IMR-90 (cell line): ENCODE measurements at regions not wholly inside any gene's neighbourhood (a gene's known extent, or its start where the extent isn't known, plus 50 kb on each side); places are given as distances from the start of the nearest gene placed in this dataset.

Experiments used
- ATAC-seq: fragments of 200-7000 bp; cut with Tn5 transposase; 2 replicates; pipeline ENCODE4 v1.9.1; 2020; ENCODE audit warnings: low read depth, mild to moderate bottlenecking, moderate library complexity
- BruUV-seq: library from RNA; stranded (reverse); fragments of 400-500 nt; replicated peaks from 2 replicates; lab custom pipeline; 2021; lab: Mats Ljungman, UMichigan
- CTCF ChIA-PET: fragments of 300-600 bp; formaldehyde crosslinking; extraction: SDS; loops from one replicate; lab custom pipeline; 2021; ENCODE audit warnings: antibody characterized with exemption; lab: Yijun Ruan, JAX
- POLR2A ChIA-PET: fragments of 300-600 bp; sonication (Branson Sonifier 250); formaldehyde crosslinking; loops from one replicate; lab custom pipeline; 2022; ENCODE audit warnings: antibody characterized with exemption; ENCODE audit not compliant: unreplicated experiment; lab: Charles Lee
- DNase-seq: peaks from one replicate; pipeline ENCODE4 v3.0.0; 2013
- H2AFZ ChIP-seq: replicated peaks from 2 replicates; pipeline ENCODE3; 2013; ENCODE audit warnings: low read length, mild to moderate bottlenecking; ENCODE audit not compliant: poor library complexity
- H2AK5ac ChIP-seq: 2 replicates; pipeline ENCODE4 v1.6.1; 2013; ENCODE audit warnings: low read depth, low read length, inconsistent platforms
- H2AK9ac ChIP-seq: replicated peaks from 2 replicates; pipeline ENCODE3; 2013; ENCODE audit warnings: mild to moderate bottlenecking, low read depth, low read length, moderate library complexity; ENCODE audit not compliant: poor library complexity
- H2BK120ac ChIP-seq: 2 replicates; pipeline ENCODE4 v1.6.1; 2013; ENCODE audit warnings: low read depth, low read length, inconsistent platforms
- H2BK15ac ChIP-seq: 3 replicates; pipeline ENCODE4 v1.6.1; 2013; ENCODE audit warnings: low read depth, low read length, inconsistent platforms
- H2BK20ac ChIP-seq: 2 replicates; pipeline ENCODE4 v1.6.1; 2013; ENCODE audit warnings: low read depth, mild to moderate bottlenecking, inconsistent platforms, low read length, moderate library complexity
- H2BK5ac ChIP-seq: 2 replicates; pipeline ENCODE4 v1.6.1; 2013; ENCODE audit warnings: mild to moderate bottlenecking, low read depth, low read length, inconsistent platforms; ENCODE audit not compliant: poor library complexity, severe bottlenecking
- H3K14ac ChIP-seq: replicated peaks from 2 replicates; pipeline ENCODE4 v1.6.1; 2013; ENCODE audit warnings: low read depth, low read length, inconsistent platforms
- H3K18ac ChIP-seq: 2 replicates; pipeline ENCODE4 v1.6.1; 2013; ENCODE audit warnings: low read depth, low read length, control low read depth
- H3K23ac ChIP-seq: 2 replicates; pipeline ENCODE4 v1.6.1; 2013; ENCODE audit warnings: low read depth, low read length, inconsistent platforms
- H3K27ac ChIP-seq: 2 replicates; pipeline ENCODE4 v1.5.1; 2013; ENCODE audit warnings: mild to moderate bottlenecking, control low read depth, low read length; ENCODE audit not compliant: insufficient read depth
- H3K27me3 ChIP-seq: 2 replicates; pipeline ENCODE4 v1.6.1; 2013; ENCODE audit warnings: low read length; ENCODE audit not compliant: control insufficient read depth, insufficient read depth
- H3K36me3 ChIP-seq: 2 replicates; pipeline ENCODE4 v1.6.1; 2013; ENCODE audit warnings: low read length, mixed read lengths; ENCODE audit not compliant: control insufficient read depth, insufficient read depth
- H3K4ac ChIP-seq: 2 replicates; pipeline ENCODE4 v1.6.1; 2013; ENCODE audit warnings: low read depth, low read length, inconsistent platforms
- H3K4me1 ChIP-seq: 2 replicates; pipeline ENCODE4 v1.6.1; 2013; ENCODE audit warnings: low read length, mixed read lengths; ENCODE audit not compliant: control insufficient read depth, insufficient read depth
- H3K4me2 ChIP-seq: 2 replicates; pipeline ENCODE4 v1.6.1; 2013; ENCODE audit warnings: low read depth, mild to moderate bottlenecking, control low read depth, low read length, moderate library complexity
- H3K4me3 ChIP-seq: 2 replicates; pipeline ENCODE4 v1.5.1; 2013; ENCODE audit warnings: low read depth, mild to moderate bottlenecking, control low read depth, low read length, moderate library complexity; ENCODE audit not compliant: insufficient read depth
- H3K56ac ChIP-seq: 2 replicates; pipeline ENCODE4 v1.6.1; 2013; ENCODE audit warnings: low read length, inconsistent platforms; ENCODE audit not compliant: insufficient read depth; ENCODE audit errors: extremely low read depth
- H3K79me1 ChIP-seq, 2 experiments: 2 replicates each; pipeline ENCODE4 v1.6.1; 2013; ENCODE audit warnings: low read length in 2 of 2, inconsistent platforms in 1 of 2, low read depth in 1 of 2
- H3K9ac ChIP-seq: 2 replicates; pipeline ENCODE4 v1.6.1; 2013; ENCODE audit warnings: low read depth, low read length, control low read depth
- H3K9me1 ChIP-seq: 2 replicates; pipeline ENCODE4 v1.6.1; 2013; ENCODE audit warnings: low read length, inconsistent platforms; ENCODE audit not compliant: insufficient read depth
- H3K9me3 ChIP-seq: 2 replicates; pipeline ENCODE4 v1.6.1; 2013; ENCODE audit warnings: low read length; ENCODE audit not compliant: control insufficient read depth, insufficient read depth
- H4K20me1 ChIP-seq: 2 replicates; pipeline ENCODE4 v1.6.1; 2013; ENCODE audit warnings: low read length, inconsistent platforms; ENCODE audit not compliant: insufficient read depth
- H4K5ac ChIP-seq: 2 replicates; pipeline ENCODE4 v1.6.1; 2013; ENCODE audit warnings: mild to moderate bottlenecking, low read depth, low read length, control low read depth
- H4K8ac ChIP-seq, 2 experiments: 2 replicates each; pipeline ENCODE4 v1.6.1; 2013; ENCODE audit warnings: low read depth in 2 of 2, low read length in 2 of 2, control low read depth in 1 of 2, inconsistent platforms in 1 of 2
- H4K91ac ChIP-seq: 2 replicates; pipeline ENCODE4 v1.6.1; 2013; ENCODE audit warnings: low read depth, low read length, inconsistent platforms; ENCODE audit not compliant: insufficient read depth
- NFE2L2 ChIP-seq: fragments of 150-350 bp; IDR thresholded peaks from 2 replicates; pipeline ENCODE4 v1.6.1; 2016; ENCODE audit warnings: low read depth, mild to moderate bottlenecking, low read length
- WGBS, 2 experiments: methylation state at CpG; one replicate each; pipeline versions ENCODE4 v1.1.5 to v1.1.7; 2013; ENCODE audit warnings: missing lambda C conversion rate in 2 of 2; ENCODE audit not compliant: insufficient read length in 1 of 2; ENCODE audit errors: extremely low coverage in 2 of 2; 5-methylcytosine and 5-hydroxymethylcytosine counted together
- dilution Hi-C: fragments of 300-500 bp; cut with HindIII; formaldehyde crosslinking; loops from one replicate; pipeline ENCODE4 v1.14.3; 2018; ENCODE audit warnings: low sequenced_read_pairs; ENCODE audit not compliant: unreplicated experiment
- in situ Hi-C: fragments of 300-500 bp; cut with MboI; formaldehyde crosslinking; loops from 3 replicates; pipeline ENCODE4 v1.14.3; 2019; ENCODE audit warnings: low sequenced_read_pairs, inconsistent platforms, mixed read lengths
- intact Hi-C: fragments of 100-400 bp; cut with micrococcal nuclease; formaldehyde crosslinking; loops from 2 replicates; pipeline ENCODE4 v1.10.0; 2022

- ATAC-seq = no peak
- no peak overlapping the region for H3K56ac ChIP-seq
- H4K8ac ChIP-seq = no peak overlapping the region
- H2BK15ac ChIP-seq = no peak overlapping the region
- no peak overlapping the region for H2BK5ac ChIP-seq
- no peak overlapping the region for H3K4me2 ChIP-seq
- no peak overlapping the region for H3K14ac ChIP-seq
- no peak overlapping the region for H3K18ac ChIP-seq
- no peak for DNase-seq
- H4K20me1 ChIP-seq = no peaks in the 10 kb centered on the region
- CTCF ChIA-PET = no interaction called here
- H3K79me1 ChIP-seq = no peaks in the 10 kb centered on the region
- no peak overlapping the region for H4K5ac ChIP-seq
- H3K4ac ChIP-seq = no peak overlapping the region
- peaks cover 4% of the 10 kb centered on the region; the same call in 1 of the 2 replicates for H3K9me1 ChIP-seq
- no peak overlapping the region for H3K23ac ChIP-seq
- H3K36me3 ChIP-seq = no peaks in the 10 kb centered on the region
- 70% methylated on average over 4 of the region's 5 CpGs; no CpG with 5 or more reads in 1 of the 2 experiments for WGBS, 2 experiments
- no peak overlapping the region for H2BK20ac ChIP-seq
- no peak for TF ChIP-seq NFE2L2
- no peaks in the 10 kb centered on the region for H3K9me3 ChIP-seq
- no peaks in the 10 kb centered on the region for H3K4me1 ChIP-seq
- H2AK9ac ChIP-seq = no peak overlapping the region
- H3K4me3 ChIP-seq = no peak overlapping the region
- no peak overlapping the region for H4K91ac ChIP-seq
- no peak overlapping the region for H3K9ac ChIP-seq
- dilution Hi-C loops = no loop called here
- no peak overlapping the region for H3K27ac ChIP-seq
- peaks cover 2% of the 10 kb centered on the region; the same call in 1 of the 2 replicates for H3K27me3 ChIP-seq
- no peak overlapping the region for H2AFZ ChIP-seq
- intact Hi-C loops = no loop called here
- BruUV-seq = no TSS peak
- no peak overlapping the region for H2AK5ac ChIP-seq
- POLR2A ChIA-PET = no interaction called here
- in situ Hi-C loops = no loop called here
- H2BK120ac ChIP-seq = no peak overlapping the region
These were observed 86.1 kb downstream of the HNRNPD start for GRCh38 chr4:82287720-82288119.
